ENCODE measurements at regions not wholly inside any gene's neighbourhood (a gene's known extent, or its start where the extent isn't known, plus 50 kb on each side); places are given as distances from the start of the nearest gene placed in this dataset.
"Not testable (repeated sequence)": the region's sequence is repeated elsewhere in the genome, so short reads cannot be mapped to it uniquely, and the experiment has no call there.

DNA sequence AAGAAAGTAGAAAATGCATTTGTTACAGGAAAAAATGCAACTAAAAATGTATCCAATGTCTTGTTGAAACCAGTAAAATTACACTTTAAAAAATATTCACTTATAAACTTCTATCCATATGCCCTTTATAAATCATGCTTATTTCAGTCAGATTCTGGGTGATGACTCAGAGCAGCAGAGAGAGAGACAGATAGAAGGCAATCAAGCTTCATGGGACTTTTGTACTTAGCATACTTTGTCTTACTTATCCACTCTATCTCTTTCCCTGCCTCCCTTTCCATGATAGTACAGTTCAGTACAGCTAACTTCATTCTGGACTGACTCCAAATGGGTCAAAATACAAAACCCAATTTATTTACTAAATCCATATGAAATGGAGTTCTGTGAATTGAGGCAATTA lies 1438.2 kb downstream of the ZPLD1 start:
- TF ChIP-seq SPI1 (IDR thresholded peaks at IDR 0.05; ENCODE audit: borderline replicate concordance, low read depth): no peak
- no peak for TF ChIP-seq GABPA (IDR thresholded peaks at IDR 0.05; ENCODE audit: low read depth)
- TF ChIP-seq, protein P1, sequence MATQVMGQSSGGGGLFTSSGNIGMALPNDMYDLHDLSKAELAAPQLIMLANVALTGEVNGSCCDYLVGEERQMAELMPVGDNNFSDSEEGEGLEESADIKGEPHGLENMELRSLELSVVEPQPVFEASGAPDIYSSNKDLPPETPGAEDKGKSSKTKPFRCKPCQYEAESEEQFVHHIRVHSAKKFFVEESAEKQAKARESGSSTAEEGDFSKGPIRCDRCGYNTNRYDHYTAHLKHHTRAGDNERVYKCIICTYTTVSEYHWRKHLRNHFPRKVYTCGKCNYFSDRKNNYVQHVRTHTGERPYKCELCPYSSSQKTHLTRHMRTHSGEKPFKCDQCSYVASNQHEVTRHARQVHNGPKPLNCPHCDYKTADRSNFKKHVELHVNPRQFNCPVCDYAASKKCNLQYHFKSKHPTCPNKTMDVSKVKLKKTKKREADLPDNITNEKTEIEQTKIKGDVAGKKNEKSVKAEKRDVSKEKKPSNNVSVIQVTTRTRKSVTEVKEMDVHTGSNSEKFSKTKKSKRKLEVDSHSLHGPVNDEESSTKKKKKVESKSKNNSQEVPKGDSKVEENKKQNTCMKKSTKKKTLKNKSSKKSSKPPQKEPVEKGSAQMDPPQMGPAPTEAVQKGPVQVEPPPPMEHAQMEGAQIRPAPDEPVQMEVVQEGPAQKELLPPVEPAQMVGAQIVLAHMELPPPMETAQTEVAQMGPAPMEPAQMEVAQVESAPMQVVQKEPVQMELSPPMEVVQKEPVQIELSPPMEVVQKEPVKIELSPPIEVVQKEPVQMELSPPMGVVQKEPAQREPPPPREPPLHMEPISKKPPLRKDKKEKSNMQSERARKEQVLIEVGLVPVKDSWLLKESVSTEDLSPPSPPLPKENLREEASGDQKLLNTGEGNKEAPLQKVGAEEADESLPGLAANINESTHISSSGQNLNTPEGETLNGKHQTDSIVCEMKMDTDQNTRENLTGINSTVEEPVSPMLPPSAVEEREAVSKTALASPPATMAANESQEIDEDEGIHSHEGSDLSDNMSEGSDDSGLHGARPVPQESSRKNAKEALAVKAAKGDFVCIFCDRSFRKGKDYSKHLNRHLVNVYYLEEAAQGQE (IDR thresholded peaks at IDR 0.05; ENCODE audit: insufficient replicate concordance, low read depth): no peak
- TF ChIP-seq, protein P2, sequence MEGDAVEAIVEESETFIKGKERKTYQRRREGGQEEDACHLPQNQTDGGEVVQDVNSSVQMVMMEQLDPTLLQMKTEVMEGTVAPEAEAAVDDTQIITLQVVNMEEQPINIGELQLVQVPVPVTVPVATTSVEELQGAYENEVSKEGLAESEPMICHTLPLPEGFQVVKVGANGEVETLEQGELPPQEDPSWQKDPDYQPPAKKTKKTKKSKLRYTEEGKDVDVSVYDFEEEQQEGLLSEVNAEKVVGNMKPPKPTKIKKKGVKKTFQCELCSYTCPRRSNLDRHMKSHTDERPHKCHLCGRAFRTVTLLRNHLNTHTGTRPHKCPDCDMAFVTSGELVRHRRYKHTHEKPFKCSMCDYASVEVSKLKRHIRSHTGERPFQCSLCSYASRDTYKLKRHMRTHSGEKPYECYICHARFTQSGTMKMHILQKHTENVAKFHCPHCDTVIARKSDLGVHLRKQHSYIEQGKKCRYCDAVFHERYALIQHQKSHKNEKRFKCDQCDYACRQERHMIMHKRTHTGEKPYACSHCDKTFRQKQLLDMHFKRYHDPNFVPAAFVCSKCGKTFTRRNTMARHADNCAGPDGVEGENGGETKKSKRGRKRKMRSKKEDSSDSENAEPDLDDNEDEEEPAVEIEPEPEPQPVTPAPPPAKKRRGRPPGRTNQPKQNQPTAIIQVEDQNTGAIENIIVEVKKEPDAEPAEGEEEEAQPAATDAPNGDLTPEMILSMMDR (IDR thresholded peaks at IDR 0.05; ENCODE audit: insufficient read depth, low read length): no peak
- TF ChIP-seq POLR2AphosphoS5 (IDR thresholded peaks at IDR 0.05; ENCODE audit: low read depth): no peak
- no peak for DNase-seq (ENCODE audit: low read depth in 1 of 2, low spot score in 1 of 2)
- Histone ChIP-seq H3K27me3 (ENCODE audit: insufficient read depth, poor library complexity, severe bottlenecking) (no peaks in the 10 kb centered on the region), H3K4me3 (replicated peaks; ENCODE audit: insufficient read depth, low read length) (no peak overlapping the region), H3K27ac (replicated peaks) (no peak overlapping the region)

DNA sequence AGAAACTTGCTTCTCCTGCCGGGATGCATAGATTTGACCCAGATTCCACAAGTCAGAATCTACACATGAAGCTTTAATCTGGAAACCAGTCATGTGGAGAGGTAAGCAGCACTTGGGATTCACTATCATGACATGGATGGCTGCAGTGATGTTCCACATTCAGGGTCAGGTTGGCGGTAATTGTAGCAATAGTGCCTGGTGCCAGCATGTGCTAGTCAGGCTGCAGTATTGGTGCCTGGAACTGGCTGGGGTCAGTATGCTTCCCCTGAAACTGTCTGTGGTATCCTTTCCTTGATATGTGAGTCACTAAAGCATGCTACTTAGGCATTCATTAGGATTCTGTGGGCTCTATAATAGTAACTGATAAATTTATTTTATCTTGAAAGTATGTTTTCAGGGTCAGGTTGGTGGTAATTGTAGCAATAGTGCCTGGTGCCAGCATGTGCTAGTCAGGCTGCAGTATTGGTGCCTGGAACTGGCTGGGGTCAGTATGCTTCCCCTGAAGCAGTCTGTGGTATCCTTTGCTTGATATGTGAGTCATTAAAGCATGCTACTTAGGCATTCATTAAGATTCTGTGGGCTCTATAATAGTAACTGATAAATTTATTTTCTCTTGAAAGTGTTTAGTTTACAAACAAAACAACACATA lies 1439.2 kb downstream of the ZPLD1 start:
- TF ChIP-seq POLR2AphosphoS5 (IDR thresholded peaks at IDR 0.05; ENCODE audit: low read depth) (no peak), GABPA (IDR thresholded peaks at IDR 0.05; ENCODE audit: low read depth) (no peak), SPI1 (IDR thresholded peaks at IDR 0.05; ENCODE audit: borderline replicate concordance, low read depth) (no peak)
- TF ChIP-seq, protein P1 (IDR thresholded peaks at IDR 0.05; ENCODE audit: insufficient replicate concordance, low read depth): no peak
- TF ChIP-seq, protein P2 (IDR thresholded peaks at IDR 0.05; ENCODE audit: insufficient read depth, low read length): no peak
- Histone ChIP-seq H3K4me3 (replicated peaks; ENCODE audit: insufficient read depth, low read length) (no peak overlapping the region), H3K27me3 (ENCODE audit: insufficient read depth, poor library complexity, severe bottlenecking) (no peaks in the 10 kb centered on the region), H3K27ac (replicated peaks) (no peak overlapping the region)
- no peak for DNase-seq (ENCODE audit: low read depth in 1 of 2, low spot score in 1 of 2)

DNA sequence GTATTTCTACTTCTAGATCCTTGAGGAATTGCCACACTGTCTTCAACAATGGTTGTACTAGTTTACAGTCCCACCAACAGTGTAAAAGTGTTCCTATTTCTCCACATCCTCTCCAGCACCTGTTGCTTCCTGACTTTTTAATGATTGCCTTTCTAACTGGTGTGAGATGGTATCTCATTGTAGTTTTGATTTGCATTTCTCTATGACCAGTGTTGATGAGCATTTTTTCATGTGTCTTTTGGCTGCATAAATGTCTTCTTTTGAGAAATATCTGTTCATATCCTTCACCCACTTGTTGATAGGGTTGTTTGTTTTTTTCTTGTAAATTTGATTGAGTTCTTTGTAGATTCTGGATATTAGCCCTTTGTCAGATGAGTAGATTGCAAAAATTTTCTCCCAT lies 1447.0 kb downstream of the ZPLD1 start:
- H3K4me3 ChIP-seq (replicated peaks; ENCODE audit: insufficient read depth, low read length); DNase-seq (ENCODE audit: low read depth in 1 of 2, low spot score in 1 of 2); H3K27ac ChIP-seq (replicated peaks); H3K27me3 ChIP-seq (ENCODE audit: insufficient read depth, poor library complexity, severe bottlenecking): not testable (repeated sequence)

DNA sequence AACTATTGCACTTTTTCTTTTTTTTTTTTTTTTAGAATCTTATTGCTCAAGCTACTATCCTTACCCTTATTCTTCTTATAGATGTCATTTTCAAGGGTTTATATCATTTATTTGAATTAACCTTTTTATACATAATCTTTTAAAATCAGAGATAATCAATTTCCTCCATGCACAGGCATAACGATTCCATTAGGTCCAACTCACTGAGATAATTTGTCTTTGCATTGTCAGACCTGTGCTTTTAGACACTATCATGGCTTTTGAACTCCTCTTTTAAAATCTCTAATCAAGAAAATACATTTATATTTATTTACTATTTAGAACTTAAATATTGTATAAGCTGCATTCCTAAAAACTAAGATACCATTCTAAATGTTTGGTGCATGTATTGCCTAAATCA lies 1454.9 kb downstream of the ZPLD1 start:
- no peak for DNase-seq (ENCODE audit: low read depth in 1 of 2, low spot score in 1 of 2)
- no peak overlapping the region for H3K4me3 ChIP-seq (replicated peaks; ENCODE audit: insufficient read depth, low read length)
- TF ChIP-seq, protein P1 (IDR thresholded peaks at IDR 0.05; ENCODE audit: insufficient replicate concordance, low read depth): no peak
- TF ChIP-seq SPI1 (IDR thresholded peaks at IDR 0.05; ENCODE audit: borderline replicate concordance, low read depth) (no peak), POLR2AphosphoS5 (IDR thresholded peaks at IDR 0.05; ENCODE audit: low read depth) (no peak)
- TF ChIP-seq, protein P2 (IDR thresholded peaks at IDR 0.05; ENCODE audit: insufficient read depth, low read length): no peak
- H3K27ac ChIP-seq (replicated peaks): no peak overlapping the region
- H3K27me3 ChIP-seq (ENCODE audit: insufficient read depth, poor library complexity, severe bottlenecking): no peaks in the 10 kb centered on the region

All from HL-60 (cell line).